Hematopoietic multipotent progenitor cell treated with erythropoietin and hydrocortisone succinate and interleukin-3 and kit ligand, for 15 days (in vitro differentiated cells): ENCODE measurements at regions not wholly inside any gene's neighbourhood (a gene's known extent, or its start where the extent isn't known, plus 50 kb on each side); places are given as distances from the start of the nearest gene placed in this dataset.
"Not testable (repeated sequence)": the region's sequence is repeated elsewhere in the genome, so short reads cannot be mapped to it uniquely, and the experiment has no call there.

ENCODE experiments used
- DNase-seq: peaks from one replicate; pipeline ENCODE4 v3.0.0-alpha.2; 2015; ENCODE audit warnings: low spot score

DNA sequence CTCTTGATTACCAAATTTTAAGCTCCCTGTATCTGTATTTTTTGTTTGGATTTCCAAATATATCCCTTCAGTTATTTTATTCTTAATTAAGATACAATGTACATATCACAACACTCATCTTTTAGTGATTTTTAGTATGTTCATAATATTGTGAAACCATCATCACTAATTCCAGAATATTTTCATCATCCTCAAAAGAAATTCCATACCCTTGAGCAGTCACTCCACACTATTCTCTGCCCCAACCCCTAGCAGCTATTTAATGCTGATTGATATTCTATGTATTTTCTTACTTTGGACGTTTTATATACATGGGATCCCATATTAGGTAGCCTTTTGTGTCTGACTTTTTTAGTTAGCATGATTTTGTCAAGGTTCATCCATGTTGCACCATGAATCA is 127.4 kb upstream of the SLC8A1 start:
- no peak for DNase-seq

DNA sequence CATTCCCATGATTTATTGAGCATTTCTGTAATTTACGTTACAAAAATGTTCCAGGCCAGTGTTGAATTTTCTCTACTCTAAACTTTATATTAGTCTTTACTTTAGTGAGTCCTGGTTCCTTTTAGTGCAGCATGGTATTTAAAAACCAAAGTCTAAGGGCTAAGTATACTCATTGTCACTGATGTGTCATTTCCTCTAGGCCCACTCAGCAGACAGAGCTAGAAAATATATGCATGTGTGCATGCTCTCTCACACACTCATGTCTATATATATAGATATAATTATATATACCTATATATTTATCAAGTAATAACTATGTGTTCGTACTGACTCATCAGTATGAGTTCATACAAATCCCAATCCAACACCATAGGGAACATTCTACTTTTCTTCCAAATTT is 132.5 kb upstream of the SLC8A1 start:
- DNase-seq: no peak

DNA sequence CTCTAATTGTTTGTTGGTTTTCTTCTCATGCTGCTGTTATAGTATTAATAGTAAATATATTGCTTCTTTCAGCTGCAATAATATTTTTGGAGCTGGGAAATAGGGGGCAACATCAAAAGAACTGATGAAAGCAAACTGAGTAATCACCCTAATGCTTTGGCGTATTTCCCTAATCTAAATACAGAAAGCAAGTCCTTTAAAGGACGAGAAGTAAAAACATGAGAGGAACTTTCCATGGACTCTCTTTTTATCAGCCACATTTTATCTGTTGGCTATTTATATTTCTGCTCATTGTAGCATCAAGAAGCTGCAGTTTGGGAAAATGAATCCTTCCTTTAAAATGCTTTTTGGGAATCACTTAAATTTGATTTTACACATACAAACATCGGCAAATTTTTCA is 139.9 kb upstream of the SLC8A1 start:
- DNase-seq: no peak

DNA sequence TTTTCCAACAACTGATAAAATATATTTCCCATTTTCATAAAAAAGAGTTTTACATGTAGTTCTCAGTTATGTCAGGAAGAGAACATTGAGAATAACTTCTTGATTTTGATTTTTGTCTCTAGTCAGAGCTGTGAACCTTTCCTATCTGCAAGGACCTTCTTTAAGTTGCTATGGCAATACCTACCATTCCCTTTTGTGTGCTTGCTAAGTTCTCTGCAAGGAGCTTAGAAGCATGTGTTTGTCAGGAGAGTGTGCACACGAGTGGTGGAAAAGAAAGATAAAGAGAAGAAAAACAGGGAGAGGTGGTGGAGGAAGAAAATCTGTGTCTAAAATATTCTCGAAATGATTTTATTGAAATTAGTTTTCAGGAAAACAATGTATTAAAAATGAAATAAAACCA is 140.3 kb upstream of the SLC8A1 start:
- DNase-seq: no peak

DNA sequence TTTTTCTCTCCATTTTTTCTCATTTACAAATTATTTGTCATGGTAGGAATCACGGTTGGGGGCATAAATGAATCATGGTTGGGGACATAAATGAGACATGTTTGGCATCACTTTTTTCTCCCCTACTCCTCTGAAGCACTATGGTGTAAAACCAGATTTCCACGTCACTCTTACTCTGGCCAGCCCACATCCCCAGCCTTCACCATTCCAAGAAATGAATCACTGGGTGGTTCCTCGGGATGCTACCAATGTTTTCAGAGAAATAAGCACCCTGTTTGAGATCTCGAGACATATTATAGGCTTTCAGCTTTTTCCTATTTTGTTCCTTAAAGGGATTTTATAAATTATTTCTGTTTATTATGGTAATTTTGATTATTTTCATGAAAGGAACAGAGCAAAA is 155.0 kb upstream of the SLC8A1 start:
- DNase-seq: no peak

DNA sequence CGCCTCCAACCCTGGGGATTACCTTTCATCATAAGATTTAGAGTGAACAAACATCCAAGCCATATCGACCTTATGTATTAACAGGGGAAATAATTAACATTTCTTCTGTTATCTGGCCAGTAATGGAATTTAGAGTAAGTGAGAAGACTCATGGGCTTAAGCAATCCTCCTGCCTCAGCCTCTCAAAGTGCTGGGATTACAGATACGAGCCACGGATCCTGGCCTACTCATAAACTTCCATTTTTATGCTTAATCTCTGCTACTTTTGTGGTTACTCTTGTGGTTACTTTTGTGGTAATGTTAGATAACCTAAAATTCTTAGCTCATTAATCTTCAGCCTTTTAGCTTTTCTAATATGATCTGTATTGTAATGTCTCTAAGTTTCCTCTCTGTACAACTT is 159.3 kb upstream of the SLC8A1 start:
- no peak for DNase-seq

DNA sequence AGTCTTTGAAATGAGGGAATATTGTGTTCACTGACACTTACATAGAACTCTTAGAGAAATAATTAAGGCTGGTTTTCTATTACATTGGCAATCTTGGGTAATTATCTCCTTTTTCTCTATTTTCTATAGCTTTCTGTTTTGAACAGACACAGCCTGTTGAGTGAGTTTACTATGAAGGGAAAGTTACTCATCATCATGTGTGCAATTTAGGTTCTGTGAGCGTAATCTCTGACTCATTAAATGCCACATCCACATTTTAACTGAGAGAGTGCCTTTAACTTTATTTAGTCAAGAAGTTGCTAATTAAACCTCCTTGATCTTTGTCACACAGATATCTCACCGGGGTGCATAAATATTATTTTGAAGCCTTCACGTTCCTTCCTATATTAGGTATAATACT is 174.0 kb upstream of the SLC8A1 start:
- DNase-seq: no peak

DNA sequence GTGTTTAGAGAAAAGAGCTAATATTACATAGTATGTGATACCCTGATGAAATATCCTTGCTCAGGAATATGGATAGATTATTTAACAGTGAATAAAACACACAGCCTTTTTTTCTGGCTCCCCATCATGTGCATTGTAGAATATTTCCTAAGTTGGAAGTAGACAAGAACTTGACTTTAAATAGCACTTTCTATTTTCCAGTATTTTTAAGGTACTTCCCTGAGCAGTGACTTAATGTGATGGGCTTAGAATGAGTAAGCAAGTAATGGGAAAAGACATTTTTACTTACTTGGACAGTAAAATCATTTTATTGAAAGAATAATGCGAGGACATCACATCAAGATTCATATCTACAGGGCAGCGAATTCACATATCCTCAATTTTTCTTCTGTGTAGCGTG is 176.7 kb upstream of the SLC8A1 start:
- DNase-seq: no peak

DNA sequence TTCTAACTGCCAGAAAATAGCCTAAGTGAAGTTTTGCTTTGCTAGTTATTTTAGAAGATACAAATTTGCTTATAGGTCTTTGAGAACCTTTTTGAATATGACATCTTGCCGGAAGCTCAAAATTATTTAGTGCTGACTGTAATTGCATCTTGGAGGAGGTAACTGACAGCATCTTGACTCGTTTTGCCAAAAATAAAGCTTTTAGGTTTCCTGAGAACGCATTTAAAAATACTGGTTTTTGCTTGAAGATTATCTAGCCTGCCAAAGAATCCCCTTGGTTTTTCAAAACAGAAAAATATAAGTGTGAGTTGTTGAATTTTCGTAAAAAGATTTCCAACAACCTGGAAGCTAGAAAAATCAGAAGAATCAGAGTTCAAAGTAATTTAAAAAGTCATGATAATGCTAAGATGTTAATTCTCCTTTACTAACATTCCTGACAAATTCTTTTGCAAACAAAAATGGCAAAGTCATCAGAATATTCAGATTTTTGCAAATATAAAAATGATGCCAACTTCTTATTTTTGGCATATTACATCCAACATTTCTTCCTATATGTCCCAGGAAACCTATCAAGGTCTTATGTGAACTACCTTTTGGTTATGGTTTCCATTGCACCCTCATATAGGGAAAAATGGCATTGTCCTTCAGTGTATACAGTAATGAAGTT is 178.0 kb upstream of the SLC8A1 start:
- DNase-seq: no peak

DNA sequence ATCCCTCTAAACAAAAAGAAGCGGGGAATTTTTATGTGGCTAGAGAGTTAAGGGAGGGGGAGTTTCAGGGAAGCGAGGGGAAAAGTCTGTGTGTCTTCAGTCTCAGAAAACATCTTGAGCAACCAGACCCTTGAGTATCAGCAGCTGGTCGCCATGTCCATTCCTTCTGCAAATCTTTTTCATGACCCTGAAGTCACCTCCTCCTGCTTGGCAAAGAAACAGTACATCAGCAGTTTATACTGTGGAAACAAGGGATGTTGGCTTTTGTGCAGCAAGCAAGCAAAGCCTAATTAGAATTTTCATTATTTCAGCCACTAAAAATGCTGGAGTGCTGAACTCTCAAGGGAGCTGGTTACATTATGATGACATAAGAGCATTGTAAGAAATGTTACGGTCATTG is 187.4 kb upstream of the SLC8A1 start:
- no peak for DNase-seq

DNA sequence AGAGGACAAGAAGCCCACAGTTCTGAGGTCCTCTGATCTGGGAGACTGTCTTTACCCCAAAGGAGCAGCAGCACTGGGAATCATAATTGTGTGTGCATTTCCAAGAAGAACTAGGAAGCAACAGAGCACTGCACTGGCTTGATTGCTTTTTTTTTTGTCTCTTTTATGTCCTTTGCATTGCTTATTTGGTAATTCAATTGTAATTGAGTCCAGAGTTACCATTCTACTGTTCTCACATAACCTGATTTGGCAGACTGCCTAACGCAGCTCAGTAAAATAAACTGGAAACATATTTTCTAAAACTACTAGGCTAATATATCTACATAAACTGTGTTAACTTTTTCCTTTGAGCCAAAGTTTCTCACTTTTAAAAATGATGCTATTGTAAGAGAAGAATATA is 190.3 kb upstream of the SLC8A1 start:
- DNase-seq: no peak

DNA sequence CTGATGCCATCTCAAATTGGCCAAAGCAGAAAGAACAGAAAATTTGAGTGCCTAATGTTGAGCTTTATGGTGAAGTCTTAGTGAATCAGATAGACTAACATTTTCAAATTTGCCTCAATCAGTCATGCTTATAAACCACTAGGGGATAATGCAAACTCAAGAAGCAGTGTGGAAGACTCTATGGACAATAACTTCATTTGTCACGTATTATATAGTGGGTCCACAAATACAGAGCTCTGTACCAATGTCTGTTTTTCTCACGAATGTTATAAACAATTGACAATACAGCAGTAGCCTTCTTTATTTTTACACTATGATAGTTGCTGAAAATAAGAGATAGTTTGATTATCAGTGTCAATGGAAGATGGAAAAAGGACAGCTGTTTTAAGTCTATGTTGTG is 190.8 kb upstream of the SLC8A1 start:
- no peak for DNase-seq

DNA sequence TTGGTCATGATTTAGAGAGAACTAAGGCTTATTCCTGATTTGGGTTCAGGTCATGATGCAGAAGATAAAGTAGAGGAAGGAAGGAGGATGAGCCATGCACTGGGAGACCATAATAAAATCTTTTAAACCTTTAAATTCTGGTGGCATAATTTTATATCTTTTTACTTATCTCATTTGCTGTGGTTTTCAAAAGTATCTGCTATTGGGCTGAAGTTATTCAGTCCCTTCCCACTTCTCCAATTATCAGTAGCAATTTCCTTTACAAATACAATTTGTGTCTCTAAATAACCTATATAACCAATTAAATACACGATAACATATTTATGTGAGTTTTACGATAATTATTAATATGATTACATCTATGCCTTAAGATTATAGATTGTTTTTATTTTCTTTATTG is 194.8 kb upstream of the SLC8A1 start:
- no peak for DNase-seq

DNA sequence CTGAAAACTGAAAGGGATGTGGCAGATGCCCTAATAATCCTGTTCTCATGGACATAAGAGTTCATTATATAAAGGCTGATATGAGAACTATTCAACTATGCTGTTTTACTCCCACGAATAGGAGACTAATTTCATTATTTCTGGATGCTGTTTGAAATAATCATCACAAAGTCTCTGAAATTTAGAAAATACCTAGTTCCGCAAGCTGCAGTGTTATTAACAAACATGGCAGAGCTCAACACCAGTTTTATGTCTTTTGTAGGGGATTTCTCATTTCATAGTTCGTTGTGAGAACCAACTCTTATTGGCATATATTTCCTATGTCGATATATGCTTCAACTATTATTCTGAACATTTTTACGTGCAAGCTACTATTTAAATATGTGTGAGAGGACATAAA is 200.3 kb upstream of the SLC8A1 start:
- DNase-seq: no peak

DNA sequence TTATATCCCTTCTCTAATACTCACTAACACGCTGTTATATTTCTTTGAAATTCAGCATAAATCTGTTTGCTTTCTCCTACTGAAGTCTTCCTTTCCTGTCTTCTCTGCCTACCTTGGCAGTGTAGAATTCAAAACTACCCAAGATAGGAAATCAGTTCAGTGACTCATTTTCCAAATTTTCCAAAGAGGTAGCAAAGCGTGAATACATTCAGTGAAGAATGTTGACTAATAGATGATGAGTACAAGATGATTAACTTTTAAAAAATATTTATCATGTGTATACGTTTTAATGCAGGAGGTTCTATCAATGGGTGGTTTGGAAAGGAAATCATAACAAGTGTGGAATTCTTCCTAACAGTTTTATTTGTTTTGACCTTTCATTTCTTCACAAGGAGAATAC is 201.9 kb upstream of the SLC8A1 start:
- DNase-seq: no peak

DNA sequence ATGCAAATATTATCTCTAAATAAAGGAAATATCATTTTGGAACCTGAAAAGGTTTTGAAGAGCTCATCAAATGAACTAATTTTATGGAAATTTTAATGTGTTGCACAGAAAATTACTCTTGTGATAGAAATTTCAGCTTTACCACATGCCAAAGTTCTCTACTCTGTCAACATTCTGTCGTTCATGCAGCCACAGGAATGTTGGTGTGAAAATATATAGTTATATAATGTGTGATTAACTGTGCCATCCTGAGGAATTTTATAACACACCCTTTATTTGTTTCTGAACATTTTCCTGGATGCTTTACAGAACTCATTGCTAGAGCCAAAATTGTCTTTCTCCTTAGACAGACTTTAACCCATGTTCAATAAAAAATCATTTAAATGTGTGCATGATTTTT is 202.5 kb upstream of the SLC8A1 start:
- DNase-seq: no peak

DNA sequence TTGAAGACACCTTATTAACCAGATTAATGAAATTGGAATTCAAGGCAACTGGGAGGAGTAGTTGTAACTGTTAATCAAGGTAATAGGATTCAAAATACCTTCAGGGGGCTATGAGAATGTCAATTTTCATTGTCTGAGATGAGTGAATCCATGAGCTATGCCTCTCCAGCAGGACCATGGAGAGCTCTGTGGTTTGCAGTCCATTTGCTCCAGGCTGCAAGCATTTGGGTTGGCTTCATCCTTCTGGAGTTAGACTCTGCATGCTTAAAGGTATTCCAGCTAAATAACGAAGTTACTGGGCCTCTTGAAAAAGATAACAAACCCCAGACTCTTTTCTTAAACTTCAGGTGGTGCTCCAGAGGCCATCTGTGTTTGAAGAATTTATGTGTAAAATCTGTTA is 207.1 kb upstream of the SLC8A1 start:
- DNase-seq: no peak

DNA sequence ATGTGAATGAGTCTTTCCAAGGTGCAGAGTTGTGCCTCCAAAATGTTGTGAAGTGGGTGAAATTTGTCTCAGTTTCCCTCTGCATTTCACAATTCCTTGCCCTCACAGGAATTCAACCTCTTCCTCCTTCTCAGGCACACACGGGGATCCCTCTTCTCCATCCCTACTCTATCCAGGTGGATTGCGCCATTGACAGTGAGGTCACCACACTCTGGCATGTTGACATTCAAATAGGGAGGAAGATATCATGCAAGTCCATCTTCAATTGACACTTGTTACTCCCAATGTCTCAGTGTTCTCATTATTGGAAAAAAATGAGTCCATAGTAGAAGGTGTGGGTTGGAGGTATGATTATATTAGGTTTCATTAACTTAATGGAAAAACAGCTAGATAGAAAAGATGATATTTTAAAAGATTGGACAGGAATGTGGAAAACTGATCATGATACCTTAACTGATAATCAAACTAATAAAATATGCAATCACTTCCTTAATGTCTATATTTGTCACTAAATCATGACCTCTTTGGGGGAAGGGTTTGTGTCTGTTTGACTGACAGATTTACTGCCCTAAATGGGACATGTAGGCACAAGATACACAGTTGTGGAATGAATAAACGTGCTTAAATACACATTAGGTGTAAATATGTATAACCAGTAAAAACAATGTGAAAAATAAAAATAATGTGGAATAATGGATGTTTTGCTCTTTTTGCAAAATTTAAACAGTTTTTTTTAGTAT is 213.8 kb upstream of the SLC8A1 start:
- no peak for DNase-seq

DNA sequence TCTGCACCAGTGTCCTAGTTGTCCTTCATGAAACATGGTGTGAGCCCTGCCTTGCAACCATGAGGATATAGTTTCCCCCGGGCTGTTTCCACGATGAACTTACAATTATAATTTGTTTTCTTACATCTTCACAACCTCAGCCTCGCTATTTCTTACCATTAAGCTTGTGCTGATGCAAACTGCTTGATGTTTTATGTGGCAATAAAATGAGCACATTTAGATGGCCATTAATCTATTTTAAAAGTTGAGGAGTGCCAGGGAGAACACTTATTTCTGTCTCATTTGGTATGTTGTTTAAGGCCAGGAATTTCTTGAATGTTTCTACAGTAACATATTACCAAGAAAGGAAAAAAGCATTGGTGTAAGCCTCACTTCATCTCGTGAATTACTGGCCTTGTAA is 214.5 kb upstream of the SLC8A1 start:
- no peak for DNase-seq

DNA sequence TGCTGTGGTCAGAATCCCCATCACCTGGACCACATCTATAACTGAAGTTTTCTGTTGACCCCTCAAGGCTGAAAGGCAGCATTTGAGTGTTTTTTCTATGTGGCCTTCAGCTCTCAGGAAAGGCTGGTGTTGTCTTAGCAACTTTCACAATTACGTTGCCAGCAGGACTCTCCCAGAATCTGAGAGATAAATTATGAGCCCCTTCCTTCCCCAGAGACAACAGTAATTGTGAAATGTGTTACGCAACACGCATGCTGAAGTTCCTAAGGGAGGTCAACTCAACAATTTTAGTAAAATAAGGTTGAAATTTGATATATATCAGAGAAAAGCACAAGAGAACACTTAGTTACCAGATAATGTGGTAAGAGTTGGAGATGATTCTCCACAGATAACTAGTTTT is 216.5 kb upstream of the SLC8A1 start:
- no peak for DNase-seq

DNA sequence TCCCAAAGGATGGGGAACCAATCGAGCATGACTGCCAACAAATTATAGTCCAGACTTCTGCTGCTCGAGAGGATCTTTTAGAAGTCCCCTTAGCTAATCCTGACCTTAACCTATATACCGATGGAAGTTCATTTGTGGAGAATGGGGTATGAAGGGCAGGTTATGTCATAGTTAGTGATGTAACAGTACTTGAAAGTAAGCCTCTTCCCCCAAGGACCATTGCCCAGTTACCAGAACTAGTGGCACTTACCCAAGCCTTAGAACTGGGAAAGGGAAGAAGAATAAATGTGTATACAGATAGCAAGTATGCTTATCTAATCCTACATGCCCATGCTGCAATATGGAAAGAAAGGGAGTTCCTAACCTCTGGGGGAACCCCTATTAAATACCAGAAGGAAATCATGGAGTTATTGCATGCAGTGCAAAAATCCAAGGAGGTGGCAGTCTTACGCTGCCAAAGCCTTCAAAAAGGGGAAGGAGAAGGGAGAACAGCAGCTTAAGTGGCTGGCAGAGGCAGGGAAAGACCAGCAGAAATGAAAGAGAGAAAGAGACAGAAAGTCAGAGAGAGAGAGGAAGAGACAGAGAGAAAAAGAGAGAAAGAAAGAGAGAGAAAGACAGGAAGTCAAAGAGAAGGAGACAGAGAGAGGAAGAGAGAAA is 224.4 kb upstream of the SLC8A1 start:
- DNase-seq: not testable (repeated sequence)

DNA sequence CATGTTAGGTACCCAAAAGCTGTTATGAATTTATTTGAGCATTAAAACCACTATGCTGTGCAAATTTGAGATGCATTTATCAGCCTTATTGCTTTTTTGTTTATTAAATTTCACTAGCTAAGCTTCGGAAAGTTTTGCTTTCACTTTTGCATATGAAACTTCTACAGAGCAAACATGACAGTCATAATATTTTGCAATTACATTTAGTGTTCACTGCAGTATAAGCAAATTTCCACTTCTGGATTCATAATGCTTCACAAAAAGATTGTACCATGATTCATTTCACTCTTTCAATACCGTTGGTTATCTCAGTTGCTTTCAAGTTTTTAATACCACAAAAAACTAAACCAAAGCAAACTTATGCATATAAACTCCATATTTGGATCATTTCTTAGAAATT is 228.7 kb upstream of the SLC8A1 start:
- no peak for DNase-seq

DNA sequence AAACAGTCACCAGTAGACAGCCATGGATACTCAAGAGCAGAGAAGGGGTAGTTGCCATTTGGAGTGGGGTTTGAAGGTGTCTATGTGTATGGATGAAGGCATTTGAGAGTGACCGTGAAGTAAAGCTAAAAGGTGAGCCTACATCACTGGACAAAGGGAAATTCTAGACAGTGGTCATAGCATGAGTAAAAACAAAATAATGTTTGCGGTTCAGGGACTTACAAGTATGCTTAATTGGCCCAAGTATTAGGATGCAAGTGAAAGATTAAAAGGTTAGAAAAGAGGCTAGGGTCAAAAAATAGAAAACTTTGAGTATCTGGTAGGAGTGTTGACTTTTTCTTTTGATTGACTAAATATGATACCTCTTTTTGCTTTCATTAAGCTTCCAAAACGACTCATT is 238.1 kb upstream of the SLC8A1 start:
- no peak for DNase-seq

DNA sequence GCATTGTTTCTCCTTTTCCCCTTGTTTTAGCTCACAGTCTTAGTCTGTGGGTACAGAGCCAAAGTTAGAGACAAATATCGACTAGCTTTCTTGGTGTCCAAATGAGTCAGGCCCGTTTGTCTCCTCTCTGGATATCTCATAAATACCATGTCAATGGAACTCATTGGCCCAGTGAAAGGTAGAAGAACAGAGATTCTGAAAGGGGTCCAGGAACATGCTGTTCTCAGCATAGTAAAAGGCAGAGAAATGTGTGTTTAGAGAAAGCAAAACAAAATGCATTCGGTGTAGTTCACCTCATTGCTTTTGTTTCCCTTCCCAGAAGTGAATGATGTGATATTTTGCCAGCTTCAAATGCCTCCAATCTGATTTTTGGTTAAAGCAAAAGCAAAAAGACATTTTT is 238.6 kb upstream of the SLC8A1 start:
- no peak for DNase-seq
